HG03571 (cell line): ENCODE measurements at regions not wholly inside any gene's neighbourhood (a gene's known extent, or its start where the extent isn't known, plus 50 kb on each side); places are given as distances from the start of the nearest gene placed in this dataset.
"Not testable (repeated sequence)": the region's sequence is repeated elsewhere in the genome, so short reads cannot be mapped to it uniquely, and the experiment has no call there.

Source experiments
- ATAC-seq: cut with Tn5 transposase; IDR thresholded peaks from one replicate; pipeline ENCODE4 v1.9.1; 2021; ENCODE audit not compliant: unreplicated experiment

- no peak for ATAC-seq
Measured at GRCh38 chr3:106071306-106071705, 202.5 kb upstream of the CBLB start.

DNA sequence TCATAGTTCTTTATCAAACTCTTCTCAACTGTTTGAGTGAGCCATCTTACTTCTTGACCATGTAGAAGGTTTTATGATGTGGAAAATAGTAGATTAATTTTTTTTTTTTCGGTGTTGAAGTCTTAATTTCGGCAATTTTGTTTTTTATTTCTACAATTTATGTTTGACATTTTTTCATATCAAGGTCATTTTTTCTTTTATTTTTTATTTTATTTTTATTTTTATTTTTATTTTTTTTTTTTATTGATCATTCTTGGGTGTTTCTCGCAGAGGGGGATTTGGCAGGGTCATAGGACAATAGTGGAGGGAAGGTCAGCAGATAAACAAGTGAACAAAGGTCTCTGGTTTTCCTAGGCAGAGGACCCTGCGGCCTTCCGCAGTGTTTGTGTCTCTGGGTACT is 203.8 kb upstream of the CBLB start:
- not testable (repeated sequence) for ATAC-seq

- not testable (repeated sequence) for ATAC-seq
Measured at GRCh38 chr3:106073806-106074205, 205.0 kb upstream of the CBLB start.

DNA sequence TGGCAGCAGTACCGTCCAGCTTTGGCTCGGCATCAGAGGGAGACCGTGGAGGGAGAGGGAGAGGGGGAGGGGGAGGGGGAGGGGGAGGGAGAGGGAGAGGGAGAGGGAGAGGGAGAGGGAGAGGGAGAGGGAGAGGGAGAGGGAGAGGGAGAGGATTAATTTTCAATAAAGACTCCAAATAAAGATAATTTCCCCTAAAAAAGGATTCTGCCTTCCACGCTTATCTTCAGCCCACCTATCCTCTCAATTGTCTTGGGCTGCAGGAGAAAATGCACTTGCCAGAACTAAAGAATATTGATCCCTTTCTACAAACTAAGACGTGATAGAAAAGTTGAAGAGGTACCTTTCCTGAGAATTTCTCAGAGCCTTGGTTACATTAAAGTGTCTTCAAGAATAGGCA is 206.9 kb upstream of the CBLB start:
- not testable (repeated sequence) for ATAC-seq

DNA sequence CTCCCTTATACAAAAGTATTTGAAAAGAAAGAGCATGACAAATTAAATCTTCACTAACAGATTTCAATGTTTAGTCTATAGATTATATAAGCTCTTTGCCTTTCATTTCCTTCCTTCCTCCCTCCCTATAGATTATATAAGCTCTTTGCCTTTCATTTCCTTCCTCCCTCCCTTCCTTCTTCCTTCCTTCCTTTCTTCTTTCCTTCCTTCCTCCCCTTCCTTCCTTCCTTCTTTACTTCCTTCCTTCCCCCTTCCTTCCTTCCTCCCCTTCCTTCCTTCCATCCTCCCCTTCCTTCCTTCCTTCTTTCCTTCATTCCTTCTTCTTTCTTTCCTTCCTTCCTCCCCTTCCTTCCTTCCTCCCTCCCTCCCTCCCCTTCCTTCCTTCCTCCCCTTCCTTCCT is 209.8 kb upstream of the CBLB start:
- ATAC-seq, result no peak

DNA sequence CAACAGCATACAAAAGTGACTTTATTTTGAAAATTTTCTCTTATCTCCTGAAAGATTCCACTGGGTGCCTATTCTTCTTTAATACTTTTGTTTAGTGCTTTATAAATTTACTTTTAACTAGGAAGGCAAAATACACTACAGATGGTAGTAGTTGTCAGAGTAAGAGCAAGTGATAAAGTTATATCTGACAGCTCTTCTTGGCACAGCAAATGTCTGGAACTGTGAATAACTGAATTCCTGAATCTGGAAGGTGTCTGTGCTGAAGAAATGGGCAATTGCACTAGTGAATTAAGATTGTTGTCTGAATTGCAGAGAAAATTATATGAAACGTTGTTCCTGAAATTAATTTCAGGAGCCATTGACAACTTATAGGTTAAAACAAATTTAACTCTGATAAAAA is 213.8 kb upstream of the CBLB start:
- no peak for ATAC-seq

DNA sequence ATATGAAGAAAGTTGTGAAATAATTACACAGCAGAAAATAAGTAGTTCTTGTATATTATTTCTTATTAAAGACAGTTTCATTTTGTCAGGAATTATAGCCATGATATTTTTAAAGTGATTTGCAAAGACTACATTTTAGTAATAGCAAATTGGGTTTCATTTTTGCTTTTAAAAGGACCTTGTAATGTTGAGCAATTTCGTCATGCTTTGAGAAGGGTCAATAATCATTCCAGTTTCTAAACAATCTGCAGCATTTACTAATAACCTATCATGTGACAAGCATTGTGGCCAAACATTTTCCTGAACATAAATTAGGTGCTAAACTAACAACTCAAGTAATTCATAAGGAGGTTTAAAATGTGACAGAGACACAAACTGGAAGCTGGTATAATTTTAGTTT is 214.4 kb upstream of the CBLB start:
- no peak for ATAC-seq

DNA sequence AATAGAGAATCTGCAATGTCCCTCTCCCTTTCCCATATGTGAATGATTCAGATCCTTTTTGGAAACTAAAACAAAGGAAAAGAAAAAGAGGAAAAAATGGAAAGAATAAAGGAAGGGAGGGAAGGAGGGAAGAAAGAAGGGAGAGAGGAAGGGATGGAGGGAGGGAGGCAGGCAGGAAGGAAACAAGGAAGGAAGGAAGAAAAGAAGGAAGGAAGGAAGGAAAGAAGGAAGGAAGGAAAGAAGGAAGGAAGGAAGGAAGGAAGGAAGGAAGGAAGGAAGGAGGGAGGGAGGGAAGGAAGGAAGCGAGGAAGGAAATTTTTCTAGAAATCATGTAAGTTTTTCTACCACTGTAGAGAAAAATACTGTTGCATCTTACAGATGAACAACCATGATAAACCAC is 215.0 kb upstream of the CBLB start:
- no peak for ATAC-seq

DNA sequence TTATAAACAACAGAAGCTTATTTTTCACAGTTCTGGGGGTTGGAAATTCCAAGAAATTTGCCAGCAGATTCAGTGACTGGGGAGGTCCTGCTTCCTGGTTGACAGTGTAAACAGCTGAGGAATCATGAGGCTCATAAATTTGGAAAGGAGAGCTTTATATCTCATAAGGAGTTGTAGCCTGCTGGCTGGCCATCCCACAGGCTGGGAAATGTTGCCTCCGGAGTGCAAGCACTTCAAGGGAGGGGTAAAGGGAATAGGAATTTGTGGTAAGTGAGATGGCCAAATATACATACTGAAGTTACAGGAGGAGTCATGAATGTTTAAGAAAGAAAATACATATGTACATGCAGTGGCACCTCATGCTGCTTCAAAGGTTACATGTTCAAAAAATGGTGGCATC is 217.2 kb upstream of the CBLB start:
- ATAC-seq, result no peak

DNA sequence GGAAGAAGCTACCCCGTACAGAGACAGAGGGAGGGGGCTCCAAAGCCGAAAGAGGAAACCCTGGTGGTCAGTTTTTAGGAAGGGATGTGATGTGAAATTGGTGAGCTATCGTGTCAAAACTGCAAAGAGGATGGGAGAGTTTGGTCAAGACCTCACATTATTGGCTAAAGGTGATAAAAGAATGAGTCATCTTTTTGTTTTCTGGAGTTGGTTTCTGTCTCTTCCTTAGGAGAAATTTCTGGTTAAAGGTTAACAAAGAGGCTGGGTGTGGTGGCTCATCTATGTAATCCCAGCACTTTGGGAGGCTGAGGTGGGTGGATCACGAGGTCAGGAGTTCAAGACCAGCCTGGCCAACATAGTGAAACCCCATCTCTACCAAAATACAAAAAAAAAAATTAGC is 217.8 kb upstream of the CBLB start:
- no peak for ATAC-seq

- no peak for ATAC-seq
Measured at GRCh38 chr3:106088304-106088703, 219.5 kb upstream of the CBLB start.

GRCh38 chr3:106088899-106089298 is 220.1 kb upstream of the CBLB start:
- ATAC-seq, result no peak

DNA sequence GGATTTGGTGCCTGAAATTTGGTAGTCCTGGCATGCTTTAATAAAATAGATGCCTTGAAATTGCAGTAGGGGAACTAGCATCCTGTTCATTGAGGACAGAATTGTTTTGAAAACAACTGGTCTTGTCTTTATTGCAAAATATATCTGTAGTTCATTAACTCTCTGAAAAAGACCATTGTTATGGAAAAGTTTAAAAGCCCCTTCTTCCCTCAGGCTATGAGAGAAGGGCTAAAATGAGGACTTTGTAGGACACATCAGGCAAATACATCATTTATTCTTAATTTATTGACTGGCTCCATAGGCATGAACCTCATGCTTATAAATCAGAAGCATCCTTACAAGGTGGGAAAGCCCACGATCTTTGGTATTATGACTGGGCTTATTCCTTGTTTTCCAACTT is 221.0 kb upstream of the CBLB start:
- no peak for ATAC-seq

DNA sequence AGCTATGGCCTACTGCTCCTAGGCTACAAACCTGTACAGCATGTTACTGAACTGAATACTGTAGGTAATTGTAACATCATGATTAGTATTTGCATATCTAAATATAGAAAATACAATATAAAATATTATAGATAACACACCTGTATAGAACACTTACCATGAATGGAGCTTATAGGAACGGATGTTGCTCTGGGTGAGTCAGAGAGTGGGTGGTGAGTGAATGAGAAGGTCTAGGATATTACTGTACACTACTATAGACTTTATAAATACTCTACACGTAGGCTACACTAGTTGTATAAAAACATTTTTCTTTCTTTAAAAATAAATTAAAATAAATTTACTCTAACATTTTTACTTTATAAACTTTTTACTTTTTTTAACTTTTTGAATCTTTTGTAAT is 224.0 kb upstream of the CBLB start:
- ATAC-seq, result no peak

DNA sequence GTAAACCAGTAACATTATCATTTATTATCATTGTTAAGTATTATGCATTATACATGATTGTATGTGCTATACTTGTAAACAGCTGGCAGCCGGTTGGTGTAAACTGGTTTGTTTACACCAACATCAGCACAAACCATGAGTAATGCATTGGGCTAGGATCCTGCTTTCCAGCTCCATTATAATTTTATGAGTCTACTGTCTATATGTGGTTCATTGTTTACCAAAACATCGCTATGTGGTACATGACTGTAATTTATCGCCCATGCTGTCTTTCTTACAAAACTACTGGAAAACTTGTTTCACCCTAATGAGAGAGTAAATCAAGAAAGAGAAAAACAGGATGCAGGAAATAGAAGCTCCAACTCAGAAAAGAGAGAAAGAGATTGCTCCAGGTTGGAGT is 224.8 kb upstream of the CBLB start:
- no peak for ATAC-seq

- ATAC-seq, result no peak
Measured at GRCh38 chr3:106097817-106098435, 229.1 kb upstream of the CBLB start.

DNA sequence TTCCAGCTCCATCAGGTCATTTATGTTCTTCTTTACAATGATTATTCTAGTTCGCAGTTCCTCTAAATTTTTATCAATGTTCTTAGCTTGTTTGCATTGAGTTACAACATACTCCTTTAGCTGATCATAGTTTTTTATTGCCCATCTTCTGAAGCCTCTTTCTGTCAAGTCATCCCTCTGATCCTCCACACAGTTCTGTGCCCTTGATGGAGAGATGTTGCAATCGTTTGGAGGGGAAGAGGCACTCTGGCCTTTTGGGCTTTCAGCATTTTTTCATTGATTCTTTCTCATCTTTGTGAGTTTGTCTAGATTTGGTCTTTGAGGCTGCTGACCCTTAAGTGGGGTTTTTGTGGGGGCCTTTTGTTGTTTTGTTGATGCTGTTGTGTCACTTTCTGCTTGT is 234.6 kb upstream of the CBLB start:
- no peak for ATAC-seq

DNA sequence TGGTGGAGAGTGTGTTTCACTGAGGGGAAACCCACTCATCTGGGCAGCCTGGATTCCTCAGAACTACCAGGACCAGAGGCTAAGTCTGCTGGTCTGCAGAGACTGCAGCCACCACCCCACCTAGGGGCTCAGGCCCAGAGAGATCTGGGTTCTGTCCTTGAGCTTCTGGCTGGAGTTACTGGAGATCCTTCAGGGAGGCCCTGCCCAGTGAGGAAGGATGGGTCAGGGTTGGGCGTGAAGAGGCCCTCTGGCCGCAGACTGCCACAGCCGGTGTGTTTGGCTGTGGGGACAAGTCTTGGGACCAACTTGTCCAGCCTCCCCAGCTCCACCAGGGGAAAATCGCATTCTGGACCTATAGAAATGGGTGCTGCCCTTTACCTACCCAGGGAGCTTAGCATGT is 235.3 kb upstream of the CBLB start:
- ATAC-seq, result no peak

- no peak for ATAC-seq
Measured at GRCh38 chr3:106108925-106109324, 240.1 kb upstream of the CBLB start.

DNA sequence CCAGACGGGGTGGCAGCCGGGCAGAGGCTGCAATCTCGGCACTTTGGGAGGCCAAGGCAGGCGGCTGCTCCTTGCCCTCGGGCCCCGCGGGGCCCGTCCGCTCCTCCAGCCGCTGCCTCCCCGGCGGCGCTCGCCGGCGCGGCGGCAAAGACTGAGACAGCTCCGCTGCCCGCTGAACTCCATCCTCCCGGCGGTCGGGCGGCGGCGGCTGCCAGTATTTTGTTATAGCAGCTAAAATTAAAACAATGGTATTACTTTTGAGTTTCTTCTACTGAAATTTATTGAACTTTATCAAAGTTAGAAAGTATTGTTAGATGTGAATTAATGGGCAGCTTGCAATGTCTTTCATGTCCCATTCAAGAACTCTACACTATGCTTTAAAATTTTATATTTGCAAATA is 243.7 kb upstream of the CBLB start:
- not testable (repeated sequence) for ATAC-seq

GRCh38 chr3:106113747-106114146 is 244.9 kb upstream of the CBLB start:
- ATAC-seq, result no peak

DNA sequence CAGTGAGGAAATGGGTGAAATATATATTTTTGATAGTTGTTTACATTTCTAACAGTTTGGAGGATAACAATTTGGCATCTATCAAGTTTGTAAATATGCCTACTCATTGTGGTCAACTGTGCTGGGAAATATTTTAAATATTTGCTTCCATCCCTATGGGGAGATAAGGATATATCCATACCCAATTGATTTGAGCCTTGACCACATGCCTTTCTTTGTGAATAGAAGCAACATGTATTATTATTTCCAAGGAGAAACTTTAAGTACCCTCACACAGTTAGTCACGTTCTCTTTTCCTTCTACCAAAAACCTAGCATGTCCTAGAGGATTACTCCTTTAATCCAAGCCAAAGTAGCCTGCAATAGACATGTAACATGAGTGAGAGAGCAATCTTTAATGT is 245.4 kb upstream of the CBLB start:
- no peak for ATAC-seq

GRCh38 chr3:106114848-106115247 is 246.0 kb upstream of the CBLB start:
- ATAC-seq, result no peak

DNA sequence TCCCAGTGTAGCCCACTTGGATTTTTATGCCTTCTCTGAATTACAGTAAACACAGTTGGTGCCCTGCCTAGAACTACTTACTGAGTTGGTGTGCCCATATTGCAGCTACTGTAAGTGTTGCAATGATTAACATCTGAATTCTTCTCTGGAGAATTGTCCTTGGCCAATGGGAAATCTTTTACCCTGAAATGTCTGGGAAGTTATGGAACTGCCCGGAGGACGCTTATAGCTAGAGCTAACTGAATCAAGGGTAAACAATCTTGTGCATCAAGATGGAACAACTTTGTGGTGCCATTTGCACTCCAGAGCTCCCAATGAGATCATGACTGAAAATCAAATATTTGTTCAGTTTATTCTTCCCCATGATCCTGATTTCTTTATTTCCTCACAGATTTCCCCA is 246.7 kb upstream of the CBLB start:
- no peak for ATAC-seq
